Vagina (tissue), 2 donors: ENCODE measurements at regions not wholly inside any gene's neighbourhood (a gene's known extent, or its start where the extent isn't known, plus 50 kb on each side); places are given as distances from the start of the nearest gene placed in this dataset.

ENCODE experiments used
- DNase-seq, 2 donors: peaks; one replicate each; pipeline ENCODE4 v3.0.0-alpha.2; 2017; ENCODE audit errors: extremely low spot score in 2 of 2
- H3K27ac ChIP-seq: fragments of 200-600 bp; sonication (generic); one replicate; pipeline ENCODE4 v1.5.1; 2019
- H3K27me3 ChIP-seq: fragments of 200-600 bp; sonication (generic); one replicate; pipeline ENCODE4 v1.5.1; 2019
- H3K36me3 ChIP-seq, 2 donors: fragments of 200-600 bp; sonication (generic); one replicate each; pipeline ENCODE4 v1.5.1; 2017 to 2019
- H3K4me1 ChIP-seq: fragments of 200-600 bp; sonication (generic); one replicate; pipeline ENCODE4 v1.5.1; 2019
- H3K4me3 ChIP-seq, 2 donors: fragments of 200-600 bp; sonication (generic); 1 replicate in 1 of 2; 2 replicates in 1 of 2; pipeline ENCODE4 v1.5.1; 2016 to 2019
- H3K9me3 ChIP-seq: fragments of 200-600 bp; sonication (generic); one replicate; pipeline ENCODE4 v1.5.1; 2019
- CTCF ChIP-seq, 3 experiments: fragments of 450-650 bp in 2 of 3; fragments of 200-600 bp in 1 of 3; sonication (generic) in 1 of 3; IDR thresholded peaks; one replicate each; pipeline ENCODE4 v1.5.1; 2017 to 2019; ENCODE audit warnings: antibody characterized with exemption in 3 of 3, mild to moderate bottlenecking in 2 of 3, moderate library complexity in 2 of 3
- POLR2A ChIP-seq, 2 donors: fragments of 450-650 bp; IDR thresholded peaks; one replicate each; pipeline ENCODE4 v1.6.1; 2017; ENCODE audit warnings: antibody characterized with exemption in 2 of 2, mild to moderate bottlenecking in 2 of 2, moderate library complexity in 2 of 2
- POLR2AphosphoS5 ChIP-seq, 2 donors: sonication (generic); formaldehyde crosslinking; IDR thresholded peaks; one replicate each; pipeline ENCODE4 v1.9.0; 2017; ENCODE audit warnings: antibody characterized with exemption in 2 of 2, mild to moderate bottlenecking in 2 of 2, low read depth in 1 of 2; ENCODE audit not compliant: insufficient read depth in 1 of 2
- intact Hi-C: fragments of 100-400 bp; cut with DNase I; formaldehyde crosslinking; loops from one replicate; pipeline ENCODE4 v1.15.1; 2023

GRCh38 chr5:58318468-58318867, 141.4 kb downstream of the PLK2 start:
- Histone ChIP-seq H3K36me3 (no peaks in the 10 kb centered on the region), H3K27me3 (no peaks in the 10 kb centered on the region), H3K9me3 (no peaks in the 10 kb centered on the region), H3K4me1 (no peaks in the 10 kb centered on the region), H3K4me3 (no peak overlapping the region), H3K27ac (no peak overlapping the region)
- DNase-seq, result no peak
- TF ChIP-seq CTCF (IDR thresholded peaks at IDR 0.05) (no peak), POLR2AphosphoS5 (IDR thresholded peaks at IDR 0.05; ENCODE audit: insufficient read depth in 1 of 2, low read depth in 1 of 2) (no peak), POLR2A (IDR thresholded peaks at IDR 0.05) (no peak)
- intact Hi-C loops, result no loop called here

GRCh38 chr5:58317808-58318207, 142.1 kb downstream of the PLK2 start:
- H3K4me3 ChIP-seq, result no peak overlapping the region
- no peak overlapping the region for H3K27ac ChIP-seq
- no peaks in the 10 kb centered on the region for H3K9me3 ChIP-seq
- intact Hi-C loops, result no loop called here
- DNase-seq, result no peak
- no peaks in the 10 kb centered on the region for H3K36me3 ChIP-seq
- TF ChIP-seq POLR2AphosphoS5 (IDR thresholded peaks at IDR 0.05; ENCODE audit: insufficient read depth in 1 of 2, low read depth in 1 of 2) (no peak), POLR2A (IDR thresholded peaks at IDR 0.05) (no peak), CTCF (IDR thresholded peaks at IDR 0.05) (no peak)
- no peaks in the 10 kb centered on the region for H3K27me3 ChIP-seq
- no peaks in the 10 kb centered on the region for H3K4me1 ChIP-seq

- intact Hi-C loops, result no loop called here
- TF ChIP-seq POLR2A (IDR thresholded peaks at IDR 0.05), result no peak
- TF ChIP-seq CTCF (IDR thresholded peaks at IDR 0.05), result no peak
- TF ChIP-seq POLR2AphosphoS5 (IDR thresholded peaks at IDR 0.05; ENCODE audit: insufficient read depth in 1 of 2, low read depth in 1 of 2), result peak in 1 of 2 donors; percentile 68
- H3K36me3 ChIP-seq, result no peaks in the 10 kb centered on the region
- H3K4me1 ChIP-seq, result no peaks in the 10 kb centered on the region
- no peak overlapping the region for H3K27ac ChIP-seq
- no peaks in the 10 kb centered on the region for H3K27me3 ChIP-seq
- DNase-seq, result no peak
- H3K4me3 ChIP-seq, result no peak overlapping the region
- H3K9me3 ChIP-seq, result no peaks in the 10 kb centered on the region
These were observed 142.9 kb downstream of the PLK2 start for GRCh38 chr5:58317009-58317408.

- Histone ChIP-seq H3K4me3 (no peak overlapping the region), H3K4me1 (no peaks in the 10 kb centered on the region), H3K36me3 (no peaks in the 10 kb centered on the region), H3K9me3 (no peaks in the 10 kb centered on the region), H3K27ac (no peak overlapping the region), H3K27me3 (no peaks in the 10 kb centered on the region)
- intact Hi-C loops, result no loop called here
- no peak for TF ChIP-seq CTCF (IDR thresholded peaks at IDR 0.05)
- no peak for DNase-seq
These were observed 144.1 kb downstream of the PLK2 start for GRCh38 chr5:58315794-58316193.

- H3K4me1 ChIP-seq, result no peaks in the 10 kb centered on the region
- H3K36me3 ChIP-seq, result no peaks in the 10 kb centered on the region
- no peak overlapping the region for H3K27ac ChIP-seq
- H3K9me3 ChIP-seq, result no peaks in the 10 kb centered on the region
- H3K4me3 ChIP-seq, result no peak overlapping the region
- intact Hi-C loops, result no loop called here
- no peak for DNase-seq
- TF ChIP-seq POLR2AphosphoS5 (IDR thresholded peaks at IDR 0.05; ENCODE audit: insufficient read depth in 1 of 2, low read depth in 1 of 2) (peak in 1 of 2 donors; percentile 83), CTCF (IDR thresholded peaks at IDR 0.05) (no peak)
- H3K27me3 ChIP-seq, result no peaks in the 10 kb centered on the region
These were observed 145.3 kb downstream of the PLK2 start for GRCh38 chr5:58314356-58315210.
